H1 (cell line): ENCODE measurements at regions not wholly inside any gene's neighbourhood (a gene's known extent, or its start where the extent isn't known, plus 50 kb on each side); places are given as distances from the start of the nearest gene placed in this dataset.

Experiments used
- CTCF ChIA-PET: fragments of 300-600 bp; sonication (Branson Sonifier 250); formaldehyde crosslinking; loops from one replicate; lab custom pipeline; 2021; ENCODE audit not compliant: partially characterized antibody; lab: Charles Lee
- POLR2A ChIA-PET: fragments of 300-600 bp; sonication (Branson Sonifier 250); formaldehyde crosslinking; loops from one replicate; lab custom pipeline; 2021; ENCODE audit warnings: inconsistent platforms; ENCODE audit not compliant: partially characterized antibody; lab: Charles Lee
- DNase-seq, 2 experiments: peaks; one replicate each; pipeline versions ENCODE4 v3.0.0 to v3.0.0-alpha.2; 2010 to 2022; ENCODE audit warnings: low spot score in 2 of 2, low read depth in 1 of 2, mixed read lengths in 1 of 2
- FAIRE-seq: peaks from 2 replicates; lab custom pipeline; 2011; peaks lifted over from hg19 to GRCh38; lab: Jason Lieb, UNC
- H2AFZ ChIP-seq: 2 replicates; pipeline ENCODE4 v1.8.1; 2012; ENCODE audit warnings: low read length, inconsistent platforms
- H2AK5ac ChIP-seq: 2 replicates; pipeline ENCODE4 v1.6.1; 2013; ENCODE audit warnings: low read depth, low read length
- H2BK120ac ChIP-seq: replicated peaks from 2 replicates; pipeline ENCODE3; 2013; ENCODE audit warnings: low read depth, low read length, inconsistent platforms
- H2BK12ac ChIP-seq: 2 replicates; pipeline ENCODE4 v1.6.1; 2013; ENCODE audit warnings: low read depth, low read length
- H2BK15ac ChIP-seq: 2 replicates; pipeline ENCODE4 v1.6.1; 2013; ENCODE audit warnings: low read length
- H2BK20ac ChIP-seq: 2 replicates; pipeline ENCODE4 v1.6.1; 2013; ENCODE audit warnings: low read length
- H2BK5ac ChIP-seq: 2 replicates; pipeline ENCODE4 v1.6.1; 2013; ENCODE audit warnings: low read depth, low read length
- H3K14ac ChIP-seq: 2 replicates; pipeline ENCODE4 v1.6.1; 2013; ENCODE audit warnings: inconsistent platforms; ENCODE audit not compliant: insufficient read length
- H3K18ac ChIP-seq: 2 replicates; pipeline ENCODE4 v1.6.1; 2013; ENCODE audit warnings: low read length; ENCODE audit errors: extremely low read depth
- H3K23ac ChIP-seq: 2 replicates; pipeline ENCODE4 v1.6.1; 2013; ENCODE audit warnings: inconsistent platforms; ENCODE audit not compliant: insufficient read length
- H3K23me2 ChIP-seq: 2 replicates; pipeline ENCODE4 v1.6.1; 2013; ENCODE audit warnings: low read depth, low read length
- H3K27ac ChIP-seq: 2 replicates; pipeline ENCODE4 v1.6.1; 2011; ENCODE audit warnings: low read depth, low read length, inconsistent platforms
- H3K27me3 ChIP-seq, 4 experiments: replicated peaks in 1 of 4; 1 replicate in 1 of 4; 2 replicates in 3 of 4; pipeline versions ENCODE4 v1.6.1 to v1.8.1; 2011 to 2013; ENCODE audit warnings: low read length in 3 of 4, mild to moderate bottlenecking in 3 of 4, inconsistent platforms in 2 of 4, mixed read lengths in 2 of 4, moderate library complexity in 1 of 4; ENCODE audit not compliant: control insufficient read depth in 3 of 4, insufficient read depth in 3 of 4; ENCODE audit errors: extremely low read depth in 1 of 4
- H3K36me3 ChIP-seq, 4 experiments: 2 replicates each; pipeline versions ENCODE4 v1.6.1 to v1.8.1; 2011 to 2013; ENCODE audit warnings: mild to moderate bottlenecking in 4 of 4, low read length in 3 of 4, moderate library complexity in 2 of 4, control low read depth in 1 of 4, inconsistent platforms in 1 of 4; ENCODE audit not compliant: insufficient read depth in 4 of 4, control insufficient read depth in 2 of 4
- H3K4ac ChIP-seq: replicated peaks from 2 replicates; pipeline ENCODE3; 2013; ENCODE audit warnings: low read length, low read depth, mixed read lengths, inconsistent platforms; ENCODE audit not compliant: insufficient read length
- H3K4me1 ChIP-seq, 4 experiments: replicated peaks in 1 of 4; 1 replicate in 1 of 4; 2 replicates in 3 of 4; pipeline versions ENCODE4 v1.6.1 to v1.8.1; 2011 to 2013; ENCODE audit warnings: low read length in 3 of 4, inconsistent platforms in 2 of 4, mixed read lengths in 1 of 4; ENCODE audit not compliant: insufficient read depth in 4 of 4, control insufficient read depth in 3 of 4
- H3K4me2 ChIP-seq, 2 experiments: 2 replicates each; pipeline versions ENCODE4 v1.6.1 to v1.8.1; 2011 to 2013; ENCODE audit warnings: low read depth in 2 of 2, low read length in 2 of 2, control low read depth in 1 of 2, inconsistent platforms in 1 of 2, mild to moderate bottlenecking in 1 of 2; ENCODE audit not compliant: insufficient read depth in 1 of 2
- H3K4me3 ChIP-seq, 4 experiments: fragments of 200-600, 300-600 bp in 1 of 4; sonication (generic), shearing (Covaris generic), sonication (Bioruptor Twin) in 1 of 4; 2 replicates each; pipeline versions ENCODE4 v1.5.1 to v1.8.1; 2011 to 2016; ENCODE audit warnings: low read length in 4 of 4, low read depth in 3 of 4, control low read depth in 2 of 4, inconsistent platforms in 2 of 4, mild to moderate bottlenecking in 2 of 4, mixed read lengths in 1 of 4, moderate library complexity in 1 of 4; ENCODE audit not compliant: insufficient read depth in 2 of 4; ENCODE audit errors: extremely low read depth in 1 of 4
- H3K56ac ChIP-seq: replicated peaks from 2 replicates; pipeline ENCODE3; 2013; ENCODE audit warnings: low read depth, mild to moderate bottlenecking, mixed read lengths, low read length, inconsistent platforms; ENCODE audit not compliant: insufficient read length
- H3K79me1 ChIP-seq: 2 replicates; pipeline ENCODE4 v1.6.1; 2013; ENCODE audit warnings: low read depth, low read length, control low read depth
- H3K79me2 ChIP-seq, 2 experiments: 2 replicates each; pipeline versions ENCODE4 v1.6.1 to v1.8.1; 2012 to 2013; ENCODE audit warnings: low read length in 2 of 2, mild to moderate bottlenecking in 2 of 2, inconsistent platforms in 1 of 2; ENCODE audit not compliant: insufficient read depth in 2 of 2, control insufficient read depth in 1 of 2
- H3K9ac ChIP-seq, 4 experiments: replicated peaks in 1 of 4; 1 replicate in 1 of 4; 2 replicates in 3 of 4; pipeline versions ENCODE4 v1.6.1 to v1.8.1; 2011 to 2013; ENCODE audit warnings: low read depth in 3 of 4, low read length in 3 of 4, control low read depth in 2 of 4, mild to moderate bottlenecking in 2 of 4, moderate library complexity in 2 of 4, inconsistent platforms in 1 of 4; ENCODE audit errors: extremely low read depth in 1 of 4
- H3K9me3 ChIP-seq, 2 experiments: 2 replicates each; pipeline versions ENCODE4 v1.6.1 to v1.8.1; 2012 to 2013; ENCODE audit warnings: mild to moderate bottlenecking in 2 of 2, moderate library complexity in 2 of 2, control low read depth in 1 of 2, inconsistent platforms in 1 of 2, low read depth in 1 of 2, low read length in 1 of 2, mixed read lengths in 1 of 2; ENCODE audit not compliant: insufficient read depth in 2 of 2
- H4K20me1 ChIP-seq, 2 experiments: replicated peaks in 1 of 2; 2 replicates each; pipeline versions ENCODE3 to v1.8.1; 2011 to 2013; ENCODE audit warnings: inconsistent platforms in 2 of 2, low read length in 2 of 2, mild to moderate bottlenecking in 1 of 2; ENCODE audit not compliant: insufficient read depth in 2 of 2, control insufficient read depth in 1 of 2
- H4K5ac ChIP-seq: 2 replicates; pipeline ENCODE4 v1.6.1; 2013; ENCODE audit warnings: low read length, low read depth, mixed read lengths, inconsistent platforms; ENCODE audit not compliant: insufficient read length
- H4K8ac ChIP-seq: 2 replicates; pipeline ENCODE4 v1.8.0; 2013; ENCODE audit warnings: mild to moderate bottlenecking, moderate library complexity, low read length, inconsistent platforms; ENCODE audit not compliant: insufficient read depth; ENCODE audit errors: extremely low read depth
- H4K91ac ChIP-seq: replicated peaks from 2 replicates; pipeline ENCODE3; 2013; ENCODE audit warnings: low read length, mixed read lengths, inconsistent platforms; ENCODE audit not compliant: insufficient read length
- CTCF ChIP-seq, 3 experiments: IDR thresholded peaks; 1 replicate in 2 of 3; 2 replicates in 1 of 3; pipeline versions ENCODE4 v1.5.1 to v1.6.1; 2011; ENCODE audit warnings: low read length in 3 of 3, mild to moderate bottlenecking in 3 of 3, inconsistent platforms in 2 of 3, low read depth in 1 of 3, moderate library complexity in 1 of 3; ENCODE audit not compliant: insufficient read depth in 1 of 3; ENCODE audit errors: control extremely low read depth in 1 of 3
- EGR1 ChIP-seq: IDR thresholded peaks from 2 replicates; pipeline ENCODE4 v1.6.1; 2011; ENCODE audit warnings: low read depth, low read length, borderline replicate concordance
- GABPA ChIP-seq: IDR thresholded peaks from 2 replicates; pipeline ENCODE4 v1.6.1; 2011; ENCODE audit warnings: mild to moderate bottlenecking, low read length, moderate library complexity, borderline replicate concordance; ENCODE audit not compliant: insufficient read depth
- KDM1A ChIP-seq: fragments of 200-600, 300-600 bp; sonication (generic); IDR thresholded peaks from 2 replicates; pipeline ENCODE4 v1.7.1; 2016; ENCODE audit warnings: mild to moderate bottlenecking, low read length, borderline replicate concordance
- PHF8 ChIP-seq: fragments of 200-600 bp; sonication (generic); conservative IDR thresholded peaks from 2 replicates; pipeline ENCODE4 v1.7.1; 2012; ENCODE audit warnings: low read depth, mild to moderate bottlenecking, inconsistent platforms, low read length, moderate library complexity
- RAD21 ChIP-seq, 2 experiments: IDR thresholded peaks in 1 of 2; conservative IDR thresholded peaks in 1 of 2; 2 replicates each; pipeline ENCODE4 v1.6.1; 2011; ENCODE audit warnings: low read depth in 2 of 2, low read length in 2 of 2, improper control_type of control experiment in 1 of 2, inconsistent platforms in 1 of 2, mild to moderate bottlenecking in 1 of 2, moderate library complexity in 1 of 2
- RBBP5 ChIP-seq: IDR thresholded peaks from 2 replicates; pipeline ENCODE4 v1.7.1; 2012; ENCODE audit warnings: low read depth, mild to moderate bottlenecking, inconsistent platforms, low read length, moderate library complexity, borderline replicate concordance
- RNF2 ChIP-seq: fragments of 200-900, 300-1000 bp; sonication (generic); IDR thresholded peaks from 2 replicates; pipeline ENCODE4 v1.7.1; 2016; ENCODE audit warnings: borderline replicate concordance, low read depth, mild to moderate bottlenecking, antibody characterized with exemption, low read length; ENCODE audit not compliant: poor library complexity, severe bottlenecking; ENCODE audit errors: missing control alignments
- RXRA ChIP-seq: IDR thresholded peaks from 2 replicates; pipeline ENCODE4 v1.6.1; 2011; ENCODE audit warnings: low read depth, mild to moderate bottlenecking, low read length, moderate library complexity; ENCODE audit not compliant: insufficient read depth
- SP1 ChIP-seq: IDR thresholded peaks from 2 replicates; pipeline ENCODE4 v1.6.1; 2011; ENCODE audit warnings: low read depth, low read length
- TAF1 ChIP-seq: IDR thresholded peaks from 2 replicates; pipeline ENCODE4 v1.6.1; 2011; ENCODE audit warnings: mild to moderate bottlenecking, low read depth, low read length
- WGBS, 2 experiments: shearing (Covaris generic) in 1 of 2; methylation state at CpG; one replicate each; pipeline versions ENCODE4 v1.1.6 to v1.1.7; 2013 to 2015; ENCODE audit warnings: low lambda C conversion rate in 2 of 2, mixed read lengths in 2 of 2, inconsistent platforms in 1 of 2, low coverage in 1 of 2, missing lambda C conversion rate in 1 of 2; ENCODE audit not compliant: insufficient replicate concordance in 2 of 2, insufficient coverage in 1 of 2, insufficient read length in 1 of 2; ENCODE audit errors: extremely low coverage in 1 of 2, missing lambda C conversion rate in 1 of 2; 5-methylcytosine and 5-hydroxymethylcytosine counted together

GRCh38 chr16:50436271-50436670 is 67.5 kb upstream of the BRD7 start:
- H3K9ac ChIP-seq: no peak overlapping the region
- H4K20me1 ChIP-seq: no peaks in the 10 kb centered on the region
- H3K18ac ChIP-seq: no peak overlapping the region
- no peak overlapping the region for H2AK5ac ChIP-seq
- peaks cover 0 to 10% of the 10 kb centered on the region in 2 experiments; a peak in 2 of 4 replicates for H3K9me3 ChIP-seq
- no peak overlapping the region for H4K8ac ChIP-seq
- no peak overlapping the region for H3K4ac ChIP-seq
- no peak overlapping the region for H3K4me2 ChIP-seq
- H3K23me2 ChIP-seq: no peaks in the 10 kb centered on the region
- no peak overlapping the region for H3K56ac ChIP-seq
- H3K36me3 ChIP-seq: no peaks in the 10 kb centered on the region; a peak in 1 of 8 replicates
- ChIA-PET CTCF (no interaction called here), POLR2A (no interaction called here)
- WGBS, 2 experiments: 83% methylated on average over 3 of the region's 3 CpGs; no CpG with 5 or more reads in 1 of the 2 experiments
- no peak overlapping the region for H2BK5ac ChIP-seq
- no peak overlapping the region for H3K4me3 ChIP-seq
- H3K79me1 ChIP-seq: no peaks in the 10 kb centered on the region
- no peak overlapping the region for H4K91ac ChIP-seq
- no peak overlapping the region for H3K23ac ChIP-seq
- H2BK15ac ChIP-seq: no peak overlapping the region
- H3K27me3 ChIP-seq: no peaks in the 10 kb centered on the region
- DNase-seq (no peak), FAIRE-seq (no peak)
- no peak overlapping the region for H3K27ac ChIP-seq
- no peak overlapping the region for H2BK20ac ChIP-seq
- no peak overlapping the region for H4K5ac ChIP-seq
- no peak overlapping the region for H3K14ac ChIP-seq
- H2AFZ ChIP-seq: no peak overlapping the region
- no peak overlapping the region for H2BK12ac ChIP-seq
- peaks cover 0 to 3% (median 0%) of the 10 kb centered on the region in 4 experiments; a peak in 1 of 7 replicates for H3K4me1 ChIP-seq
- no peaks in the 10 kb centered on the region for H3K79me2 ChIP-seq
- no peak overlapping the region for H2BK120ac ChIP-seq
- no peak for TF ChIP-seq TAF1
- TF ChIP-seq PHF8: no peak
- no peak for TF ChIP-seq SP1
- no peak for TF ChIP-seq EGR1
- no peak for TF ChIP-seq CTCF (IDR thresholded peaks at IDR 0.05; ENCODE audit: control extremely low read depth in 1 of 3, insufficient read depth in 1 of 3, low read depth in 1 of 3, low read length in 3 of 3)
- no peak for TF ChIP-seq GABPA
- TF ChIP-seq RNF2: no peak
- TF ChIP-seq RAD21 (IDR thresholded peaks at IDR 0.05 in 1 of 2, conservative IDR thresholded peaks at IDR 0.05 in 1 of 2; ENCODE audit: low read depth in 2 of 2, low read length in 2 of 2): no peak
- TF ChIP-seq RBBP5: no peak
- TF ChIP-seq KDM1A: no peak
- TF ChIP-seq RXRA: no peak
